PFSK-1 (cell line): ENCODE measurements at regions not wholly inside any gene's neighbourhood (a gene's known extent, or its start where the extent isn't known, plus 50 kb on each side); places are given as distances from the start of the nearest gene placed in this dataset.

Experiments
- POLR2AphosphoS5 ChIP-seq: IDR thresholded peaks from 2 replicates; pipeline ENCODE4 v1.6.1; 2012; ENCODE audit warnings: low read depth, mild to moderate bottlenecking, control low read depth, low read length, moderate library complexity
- SIN3A ChIP-seq: IDR thresholded peaks from 2 replicates; pipeline ENCODE4 v1.6.1; 2012; ENCODE audit warnings: mild to moderate bottlenecking, low read length, moderate library complexity, borderline replicate concordance; ENCODE audit not compliant: insufficient read depth

DNA sequence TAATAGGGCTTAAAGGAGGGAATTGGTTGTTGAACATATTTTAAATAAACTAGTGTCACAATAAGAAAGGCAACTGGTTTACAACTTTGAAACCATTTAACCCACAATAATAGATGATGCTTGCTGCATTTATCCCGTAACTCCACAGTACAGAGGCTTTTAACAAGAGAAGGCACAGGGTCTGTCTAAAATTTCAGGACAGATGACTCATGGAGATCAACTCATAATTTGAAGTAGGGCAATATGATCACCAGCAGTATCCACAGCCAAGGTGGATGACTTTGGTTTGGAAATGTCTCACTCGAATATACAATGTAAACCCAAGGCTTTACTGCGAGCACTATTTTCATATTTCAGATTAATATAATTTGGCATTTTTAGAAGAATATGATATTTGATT is 340.2 kb downstream of the LRIG3 start:
- TF ChIP-seq SIN3A (no peak), POLR2AphosphoS5 (no peak)
